Activated T-helper 2 cell treated with anti-CD3 and anti-CD28 coated beads, Interferon-gamma antibody, Interleukin-2, Interleukin-4, amounts not matched to agents 10 μg/mL and 5 μg/mL and 100 μg/mL, durations not matched to agents 14 hours and 24 hours and 36 hours (primary cell): ENCODE measurements at regions not wholly inside any gene's neighbourhood (a gene's known extent, or its start where the extent isn't known, plus 50 kb on each side); places are given as distances from the start of the nearest gene placed in this dataset.

Experiments used
- DNase-seq: peaks from one replicate; pipeline ENCODE4 v3.0.0; 2021; ENCODE audit warnings: low spot score
- H3K27ac Mint-ChIP-seq: one replicate; pipeline ENCODE4 v1.8.0; 2021; ENCODE audit warnings: mixed read lengths
- H3K27me3 Mint-ChIP-seq: one replicate; pipeline ENCODE4 v1.8.0; 2021; ENCODE audit warnings: low read depth, mixed read lengths
- H3K36me3 Mint-ChIP-seq: one replicate; pipeline ENCODE4 v1.8.0; 2021; ENCODE audit warnings: low read depth, mixed read lengths
- H3K4me1 Mint-ChIP-seq: one replicate; pipeline ENCODE4 v1.8.0; 2021; ENCODE audit warnings: low read depth, mixed read lengths
- H3K4me3 Mint-ChIP-seq: one replicate; pipeline ENCODE4 v1.8.0; 2021; ENCODE audit warnings: low read depth, mild to moderate bottlenecking, moderate library complexity, mixed read lengths
- H3K9me3 Mint-ChIP-seq: one replicate; pipeline ENCODE4 v1.8.0; 2021; ENCODE audit warnings: mixed read lengths
- intact Hi-C: fragments of 100-400 bp; cut with micrococcal nuclease; formaldehyde crosslinking; loops from one replicate; pipeline ENCODE4 v1.15.1; 2023

DNA sequence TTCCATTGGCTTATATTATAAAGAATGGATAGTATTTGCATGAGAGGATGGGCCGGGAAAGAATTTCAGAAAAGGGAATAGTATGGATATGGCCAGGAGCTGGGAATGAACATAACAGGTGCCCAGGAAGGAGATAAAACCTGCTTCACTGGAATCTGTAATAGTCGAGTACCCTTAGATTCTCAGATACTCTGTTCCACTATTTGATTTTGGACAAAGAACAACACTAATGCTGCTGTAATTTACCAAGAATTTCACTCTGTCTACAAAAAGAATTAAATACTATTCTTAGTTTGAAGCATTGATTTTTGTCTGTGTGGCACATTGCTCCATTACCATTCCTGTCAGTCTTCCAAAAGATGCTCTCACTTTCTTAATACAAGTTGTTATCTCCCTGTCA, 718.2 kb upstream of the LRRN3 start:
- no peaks in the 10 kb centered on the region for H3K36me3 Mint-ChIP-seq
- no peak overlapping the region for H3K4me3 Mint-ChIP-seq
- intact Hi-C loops, result no loop called here
- H3K9me3 Mint-ChIP-seq, result no peaks in the 10 kb centered on the region
- no peak for DNase-seq
- H3K4me1 Mint-ChIP-seq, result no peaks in the 10 kb centered on the region
- no peaks in the 10 kb centered on the region for H3K27me3 Mint-ChIP-seq
- H3K27ac Mint-ChIP-seq, result no peak overlapping the region

DNA sequence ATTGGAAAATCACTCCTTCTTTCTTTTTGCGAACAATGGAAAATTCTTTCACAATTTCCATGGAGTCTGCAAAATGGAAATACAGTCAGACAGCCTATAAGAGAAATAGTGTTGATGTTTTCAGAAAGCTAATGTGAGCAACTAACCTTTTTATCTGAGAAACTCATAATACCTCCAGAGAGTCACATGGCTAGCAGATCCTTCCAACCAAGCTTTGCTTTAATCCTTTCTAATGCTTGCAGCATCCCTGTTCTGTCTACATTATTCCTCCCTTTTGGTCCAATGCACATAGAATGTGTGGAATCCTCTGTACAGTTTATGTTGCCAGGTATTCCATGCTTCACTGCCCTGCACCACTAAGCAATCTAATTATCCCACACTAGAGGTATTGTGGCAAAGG, 717.5 kb upstream of the LRRN3 start:
- no peaks in the 10 kb centered on the region for H3K9me3 Mint-ChIP-seq
- no peak for DNase-seq
- no peak overlapping the region for H3K27ac Mint-ChIP-seq
- H3K4me1 Mint-ChIP-seq, result no peaks in the 10 kb centered on the region
- no peaks in the 10 kb centered on the region for H3K36me3 Mint-ChIP-seq
- intact Hi-C loops, result no loop called here
- H3K27me3 Mint-ChIP-seq, result no peaks in the 10 kb centered on the region
- H3K4me3 Mint-ChIP-seq, result no peak overlapping the region

DNA sequence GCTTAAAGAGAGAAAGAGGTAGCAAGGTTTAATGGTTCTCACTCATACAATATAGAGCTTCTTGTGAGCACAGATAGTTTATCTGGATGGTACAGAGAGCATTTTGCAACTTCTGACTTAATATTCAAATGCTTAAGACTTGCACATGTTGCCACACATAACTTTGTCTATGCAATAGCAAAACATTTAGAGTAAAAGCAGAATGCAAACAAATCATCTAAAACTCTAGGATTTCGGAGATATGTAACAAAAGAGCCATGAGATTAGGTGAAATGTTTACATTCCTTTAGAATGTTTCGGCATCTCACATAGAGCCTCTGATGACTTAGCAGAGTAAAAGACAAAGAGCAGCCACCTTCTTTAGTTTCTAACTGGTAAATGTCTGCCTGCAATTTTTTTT, 717.1 kb upstream of the LRRN3 start:
- no peaks in the 10 kb centered on the region for H3K36me3 Mint-ChIP-seq

DNA sequence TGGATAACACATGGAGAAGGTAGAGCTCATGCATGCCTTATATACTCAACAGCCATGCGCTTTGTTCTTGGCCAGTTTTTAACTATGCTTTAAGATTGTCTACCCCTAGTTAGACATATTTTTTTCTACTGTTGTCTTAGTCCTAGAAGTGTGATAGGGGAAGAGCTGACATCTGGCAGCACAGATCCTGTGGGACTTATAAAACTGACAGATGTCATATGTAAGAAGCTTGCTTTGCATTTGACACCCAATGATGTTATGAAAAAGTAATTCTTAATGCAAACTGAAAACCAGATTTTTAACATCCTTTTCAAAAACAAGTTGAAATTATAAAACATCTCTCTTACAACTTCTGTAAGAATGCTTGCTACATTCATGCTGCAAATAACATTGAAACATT, 715.9 kb upstream of the LRRN3 start:
- no peak overlapping the region for H3K4me3 Mint-ChIP-seq
- H3K4me1 Mint-ChIP-seq, result no peaks in the 10 kb centered on the region
- no peaks in the 10 kb centered on the region for H3K36me3 Mint-ChIP-seq
- no peaks in the 10 kb centered on the region for H3K9me3 Mint-ChIP-seq
- H3K27ac Mint-ChIP-seq, result no peak overlapping the region
- DNase-seq, result no peak
- H3K27me3 Mint-ChIP-seq, result no peaks in the 10 kb centered on the region
- intact Hi-C loops, result no loop called here

More for the DNA sequence above, 717.1 kb upstream of the LRRN3 start:
- no peaks in the 10 kb centered on the region for H3K9me3 Mint-ChIP-seq
- H3K4me1 Mint-ChIP-seq, result no peaks in the 10 kb centered on the region
- no peak overlapping the region for H3K27ac Mint-ChIP-seq
- no peak for DNase-seq
- intact Hi-C loops, result no loop called here
- no peaks in the 10 kb centered on the region for H3K27me3 Mint-ChIP-seq
- no peak overlapping the region for H3K4me3 Mint-ChIP-seq

DNA sequence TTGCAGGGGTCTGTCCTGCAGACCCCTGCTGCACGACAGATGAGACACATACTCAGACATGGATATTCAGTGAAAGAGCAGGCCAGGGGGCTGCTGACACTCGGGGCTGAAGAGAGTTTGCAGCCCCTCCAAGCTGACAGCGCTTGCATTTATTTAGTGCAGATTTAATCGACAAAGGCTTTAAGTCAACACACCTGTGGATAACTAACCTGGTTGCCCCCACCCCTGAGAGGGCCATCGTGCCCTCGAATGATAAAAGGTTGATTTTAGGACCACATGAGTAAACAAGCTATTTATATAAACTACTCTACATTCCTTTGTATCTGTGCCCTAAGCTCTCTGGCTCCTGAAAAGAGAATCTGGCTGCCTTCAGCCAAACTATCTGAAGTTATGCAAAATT, 708.2 kb upstream of the LRRN3 start:
- intact Hi-C loops, result no loop called here
- H3K27me3 Mint-ChIP-seq, result peaks cover under 1% of the 10 kb centered on the region
- no peaks in the 10 kb centered on the region for H3K9me3 Mint-ChIP-seq
- H3K27ac Mint-ChIP-seq, result no peak overlapping the region
- DNase-seq, result no peak
- no peak overlapping the region for H3K4me3 Mint-ChIP-seq
- no peaks in the 10 kb centered on the region for H3K4me1 Mint-ChIP-seq
- H3K36me3 Mint-ChIP-seq, result no peaks in the 10 kb centered on the region

DNA sequence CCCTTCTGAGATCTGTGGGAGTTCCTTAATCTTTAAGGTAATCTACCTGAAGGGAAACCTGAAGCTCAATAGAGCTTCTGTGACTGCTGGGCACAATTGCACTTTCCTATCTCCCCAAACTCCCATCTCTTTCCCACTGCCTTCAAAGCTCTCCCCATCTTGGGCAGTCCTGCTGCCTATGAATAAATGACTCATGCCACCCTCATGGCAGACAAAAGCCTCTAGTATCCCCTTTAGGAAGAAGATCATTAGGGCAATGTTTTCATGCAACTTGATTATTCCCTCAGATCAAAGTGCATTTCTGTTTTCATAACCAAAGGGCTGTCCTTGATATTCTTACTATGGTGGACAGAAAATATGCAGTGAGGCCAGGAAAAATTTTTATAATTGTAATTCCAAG, 704.9 kb upstream of the LRRN3 start:
- H3K9me3 Mint-ChIP-seq, result no peaks in the 10 kb centered on the region
- DNase-seq, result no peak
- H3K36me3 Mint-ChIP-seq, result no peaks in the 10 kb centered on the region
- no peak overlapping the region for H3K4me3 Mint-ChIP-seq
- intact Hi-C loops, result no loop called here
- no peaks in the 10 kb centered on the region for H3K4me1 Mint-ChIP-seq
- no peak overlapping the region for H3K27ac Mint-ChIP-seq
- H3K27me3 Mint-ChIP-seq, result peaks cover 2% of the 10 kb centered on the region

DNA sequence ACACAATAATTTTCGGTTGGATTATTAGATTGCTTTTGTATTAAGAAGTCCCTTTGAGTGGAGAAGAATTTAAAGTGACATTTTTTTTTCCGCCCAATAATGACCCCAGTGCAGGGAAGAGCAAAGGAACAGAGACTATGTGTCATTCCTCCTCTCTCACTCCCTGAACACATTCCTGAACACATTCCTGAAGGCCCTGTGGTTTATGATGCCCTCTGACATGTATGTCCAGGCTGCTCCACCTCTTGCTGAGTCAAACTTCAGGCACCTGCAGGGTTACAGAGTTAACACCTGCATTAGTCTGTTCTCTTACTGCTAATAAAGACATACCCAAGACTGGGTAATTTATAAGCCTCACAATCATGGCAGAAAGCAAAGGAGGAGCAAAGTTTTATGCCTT, 704.0 kb upstream of the LRRN3 start:
- Mint-ChIP-seq H3K4me1 (no peaks in the 10 kb centered on the region), H3K27me3 (peaks cover 2% of the 10 kb centered on the region), H3K4me3 (no peak overlapping the region), H3K27ac (no peak overlapping the region), H3K9me3 (no peaks in the 10 kb centered on the region), H3K36me3 (no peaks in the 10 kb centered on the region)
- DNase-seq, result no peak
- intact Hi-C loops, result no loop called here

DNA sequence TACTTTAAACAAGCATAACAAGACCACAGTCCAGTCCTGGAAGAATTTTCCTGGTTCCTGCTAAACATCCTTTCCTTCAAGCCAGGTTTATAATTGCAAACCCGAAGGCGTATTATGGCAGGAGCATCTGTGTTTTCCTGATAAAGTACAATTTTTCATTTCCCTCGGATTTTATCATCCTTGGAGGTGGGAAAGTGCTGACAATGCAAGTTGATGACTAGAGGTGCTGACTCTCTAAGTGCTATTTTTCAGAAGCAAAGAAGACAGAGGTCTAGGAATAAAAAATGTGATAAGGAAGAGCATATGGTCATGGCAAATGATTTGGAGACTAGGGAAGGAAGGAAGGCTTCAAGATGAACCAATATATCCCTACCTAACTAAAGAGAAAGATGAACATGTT, 703.2 kb upstream of the LRRN3 start:
- H3K4me1 Mint-ChIP-seq, result no peaks in the 10 kb centered on the region
- no peak overlapping the region for H3K27ac Mint-ChIP-seq
- no peak for DNase-seq
- H3K36me3 Mint-ChIP-seq, result no peaks in the 10 kb centered on the region
- intact Hi-C loops, result no loop called here
- H3K4me3 Mint-ChIP-seq, result no peak overlapping the region
- H3K9me3 Mint-ChIP-seq, result no peaks in the 10 kb centered on the region
- peaks cover 2% of the 10 kb centered on the region for H3K27me3 Mint-ChIP-seq

DNA sequence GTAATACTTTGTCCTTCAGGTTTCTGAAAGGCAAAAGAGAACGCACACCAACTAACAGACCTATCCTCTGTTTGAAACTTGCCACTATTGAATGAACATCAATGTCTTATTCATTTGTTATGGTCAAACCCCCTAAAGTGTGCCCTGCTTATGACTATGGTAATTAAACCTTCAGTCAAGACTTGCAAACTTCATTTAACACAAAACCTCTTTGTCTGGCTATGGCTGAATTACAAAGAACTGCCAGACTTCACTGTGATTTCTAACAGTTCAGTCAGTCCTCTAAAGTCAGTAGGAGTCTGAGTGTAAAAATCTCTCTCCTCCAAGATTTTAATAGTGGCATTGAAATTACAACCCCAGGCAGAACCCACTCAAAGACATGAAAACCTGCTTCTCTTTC, 702.5 kb upstream of the LRRN3 start:
- no peaks in the 10 kb centered on the region for H3K9me3 Mint-ChIP-seq
- H3K4me1 Mint-ChIP-seq, result no peaks in the 10 kb centered on the region
- intact Hi-C loops, result no loop called here
- H3K27me3 Mint-ChIP-seq, result peaks cover 2% of the 10 kb centered on the region
- no peak overlapping the region for H3K27ac Mint-ChIP-seq
- DNase-seq, result no peak
- no peaks in the 10 kb centered on the region for H3K36me3 Mint-ChIP-seq
- H3K4me3 Mint-ChIP-seq, result no peak overlapping the region

DNA sequence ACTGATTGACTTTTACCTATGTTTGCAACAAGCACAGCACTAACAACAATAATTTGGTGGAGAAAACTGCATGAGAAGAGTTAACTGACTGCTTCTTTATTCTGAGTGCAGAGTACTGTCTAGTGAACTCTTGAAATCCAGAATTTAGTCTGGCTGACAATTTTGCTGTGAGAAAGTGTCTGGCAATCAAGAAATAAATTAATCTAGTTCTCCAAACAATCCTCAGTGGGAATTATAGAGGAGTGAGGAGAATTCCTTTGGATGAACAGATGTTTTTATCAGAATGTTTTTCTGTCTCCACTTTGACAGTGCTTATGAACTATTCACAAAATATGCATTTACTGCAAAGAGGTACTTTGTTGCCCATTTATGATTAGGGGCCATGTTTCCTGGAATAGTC, 694.9 kb upstream of the LRRN3 start:
- Mint-ChIP-seq H3K4me3 (no peak overlapping the region), H3K27me3 (peaks cover 2% of the 10 kb centered on the region), H3K9me3 (no peaks in the 10 kb centered on the region), H3K27ac (no peak overlapping the region), H3K36me3 (no peaks in the 10 kb centered on the region), H3K4me1 (no peaks in the 10 kb centered on the region)
- no peak for DNase-seq
- intact Hi-C loops, result no loop called here

DNA sequence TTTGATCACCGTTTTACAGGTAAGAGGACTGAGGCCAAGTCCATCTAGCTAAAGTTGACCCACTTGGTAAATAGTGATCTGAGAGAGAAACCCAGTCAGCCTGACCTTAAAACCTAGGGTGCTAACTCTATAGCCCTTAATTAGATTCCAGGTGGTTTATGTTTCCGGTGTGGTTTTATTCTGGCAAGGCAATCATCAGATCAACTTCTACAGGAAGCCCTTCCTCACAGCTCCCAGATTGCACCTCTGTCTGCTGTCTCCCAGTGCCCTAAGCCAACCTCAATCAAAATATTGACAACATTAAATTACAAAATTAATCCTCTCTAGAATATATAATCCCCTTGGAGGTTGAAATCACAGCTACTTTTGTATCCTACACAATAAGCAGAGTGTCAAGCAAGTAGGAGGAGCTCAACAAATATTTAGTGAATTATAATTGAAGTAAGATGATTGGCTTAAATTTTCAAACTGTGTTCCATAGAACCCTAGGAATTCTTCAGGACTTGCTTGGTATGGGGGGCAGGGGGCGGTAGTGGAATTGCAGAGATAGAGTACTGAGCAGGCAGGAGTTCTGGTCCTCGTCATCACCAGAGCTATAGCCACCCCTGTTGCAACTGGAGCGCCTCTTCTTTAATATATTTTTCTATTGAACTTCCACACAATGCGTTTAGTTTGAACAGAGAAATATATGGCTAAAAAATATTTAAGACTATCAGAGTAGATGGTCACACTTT, 692.8 kb upstream of the LRRN3 start:
- Mint-ChIP-seq H3K36me3 (no peaks in the 10 kb centered on the region), H3K4me1 (no peaks in the 10 kb centered on the region), H3K27me3 (peaks cover 2% of the 10 kb centered on the region), H3K27ac (no peak overlapping the region), H3K4me3 (no peak overlapping the region), H3K9me3 (no peaks in the 10 kb centered on the region)
- intact Hi-C loops, result no loop called here
- no peak for DNase-seq

DNA sequence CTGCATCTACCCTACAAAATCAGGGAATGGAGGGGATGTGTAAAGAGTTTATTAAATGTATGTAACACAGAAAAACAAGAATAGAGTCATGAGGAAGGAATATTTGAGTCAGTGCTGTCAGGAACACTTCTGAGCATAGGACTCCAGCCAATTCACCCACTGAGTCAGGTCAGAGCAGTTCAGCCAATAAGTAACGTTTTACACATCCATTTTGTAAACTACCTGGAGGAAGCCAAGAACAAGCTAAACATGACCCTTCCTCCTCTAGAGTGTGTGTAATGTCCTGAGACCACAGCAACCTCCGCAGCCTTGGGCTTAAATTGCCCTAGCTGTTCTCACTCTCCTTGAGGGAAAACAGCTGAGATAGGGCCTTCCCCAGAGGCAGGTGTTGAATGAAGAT, 691.5 kb upstream of the LRRN3 start:
- H3K4me1 Mint-ChIP-seq, result no peaks in the 10 kb centered on the region
- no peak overlapping the region for H3K27ac Mint-ChIP-seq
- peaks cover 2% of the 10 kb centered on the region for H3K27me3 Mint-ChIP-seq
- no peak for DNase-seq
- intact Hi-C loops, result no loop called here
- H3K4me3 Mint-ChIP-seq, result no peak overlapping the region
- no peaks in the 10 kb centered on the region for H3K9me3 Mint-ChIP-seq
- no peaks in the 10 kb centered on the region for H3K36me3 Mint-ChIP-seq

DNA sequence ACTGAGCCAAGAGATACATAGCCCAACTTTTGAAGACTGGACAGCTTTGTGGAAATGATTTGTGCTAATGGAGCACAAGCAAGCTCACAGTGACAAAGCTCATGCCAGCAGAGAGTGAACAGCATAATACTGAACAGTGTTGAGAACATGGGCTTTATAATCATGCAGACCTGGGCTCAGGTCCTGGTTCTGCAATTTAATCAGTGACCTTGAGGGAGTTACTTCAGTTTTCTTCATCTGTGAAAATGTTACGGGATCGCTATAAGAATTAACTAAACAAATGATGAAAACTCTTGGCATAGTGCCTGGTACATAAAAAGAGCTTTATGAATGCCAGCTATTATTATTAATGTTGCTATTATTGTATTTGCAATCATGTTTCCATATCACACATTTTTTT, 690.5 kb upstream of the LRRN3 start:
- Mint-ChIP-seq H3K4me3 (no peak overlapping the region), H3K27ac (no peak overlapping the region), H3K4me1 (no peaks in the 10 kb centered on the region), H3K9me3 (no peaks in the 10 kb centered on the region), H3K36me3 (no peaks in the 10 kb centered on the region), H3K27me3 (peaks cover 2% of the 10 kb centered on the region)
- no peak for DNase-seq
- intact Hi-C loops, result no loop called here

DNA sequence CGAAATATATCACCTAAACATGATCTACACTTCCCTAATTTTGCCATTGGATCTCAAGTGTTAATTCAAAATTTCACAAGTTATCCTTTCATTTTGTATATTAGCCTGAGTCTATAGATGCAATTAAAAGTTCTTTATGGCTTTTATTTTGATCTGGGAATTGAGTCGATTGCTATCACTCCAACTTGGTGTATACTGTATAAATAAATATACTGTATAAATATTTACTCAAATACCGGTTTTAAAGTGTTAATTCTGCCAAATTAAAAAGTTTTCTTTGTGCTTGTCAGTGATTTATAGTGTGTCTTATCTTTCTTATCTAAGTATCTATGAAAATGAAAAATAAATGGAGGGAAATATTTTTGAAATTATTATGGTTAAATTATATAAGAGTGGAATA, 683.7 kb upstream of the LRRN3 start:
- intact Hi-C loops, result no loop called here
- Mint-ChIP-seq H3K4me3 (no peak overlapping the region), H3K9me3 (no peaks in the 10 kb centered on the region), H3K27me3 (no peaks in the 10 kb centered on the region), H3K27ac (no peak overlapping the region), H3K36me3 (no peaks in the 10 kb centered on the region), H3K4me1 (no peaks in the 10 kb centered on the region)
- no peak for DNase-seq
